ENCODE measurements at regions not wholly inside any gene's neighbourhood (a gene's known extent, or its start where the extent isn't known, plus 50 kb on each side); places are given as distances from the start of the nearest gene placed in this dataset.

GRCh38 chr1:59100708-59101374 lies 196.1 kb upstream of the FGGY start:
- peak; percentile 33 for DNase-seq

DNA sequence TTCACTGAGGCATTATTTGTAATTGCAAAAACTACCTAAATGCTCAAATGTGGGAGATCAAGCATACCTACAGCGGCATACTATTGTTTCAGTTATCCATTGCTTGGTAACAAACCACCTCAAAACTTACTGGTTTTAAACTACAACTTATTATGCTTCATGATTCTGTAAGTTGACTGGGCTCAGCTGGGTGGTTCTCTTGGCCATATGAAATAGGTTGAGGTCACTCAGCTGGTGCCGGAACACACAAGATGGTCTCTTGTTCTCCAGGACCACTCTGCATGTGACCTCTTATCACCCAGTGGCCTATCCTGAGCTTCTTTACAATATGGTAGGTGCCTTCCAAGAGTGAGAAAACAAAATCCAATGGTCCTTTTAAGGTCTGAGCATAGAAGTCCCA lies 195.4 kb upstream of the FGGY start:
- DNase-seq, result no peak

- DNase-seq, result no peak
These were observed 193.4 kb upstream of the FGGY start for GRCh38 chr1:59103457-59103856.

- no peak for DNase-seq
These were observed 192.6 kb upstream of the FGGY start for GRCh38 chr1:59104191-59104760.

- peak; percentile 17 for DNase-seq
These were observed 191.1 kb upstream of the FGGY start for GRCh38 chr1:59105548-59106507.

- DNase-seq, result peak; percentile 98
These were observed 189.4 kb upstream of the FGGY start for GRCh38 chr1:59107516-59107915.

DNA sequence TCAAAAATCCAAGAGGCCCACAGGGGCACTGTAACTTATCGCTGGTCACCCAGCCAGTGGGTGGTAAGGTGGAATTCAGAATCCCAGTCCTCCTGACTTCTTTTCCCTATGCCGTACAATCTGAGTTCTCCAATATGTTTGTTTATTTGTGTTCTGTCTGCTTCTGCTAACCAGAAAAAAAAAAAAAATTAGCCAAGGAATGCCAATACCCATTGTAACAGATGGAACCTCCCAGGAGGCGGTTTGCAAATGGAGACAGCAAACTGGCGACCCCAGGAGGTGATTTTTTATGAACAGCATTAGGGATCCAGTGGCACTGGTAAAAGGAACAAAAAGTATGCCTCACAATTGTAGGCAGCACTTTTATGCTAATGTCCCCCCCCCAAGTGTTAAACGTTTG lies 189.0 kb upstream of the FGGY start:
- DNase-seq, result peak; percentile 98

DNA sequence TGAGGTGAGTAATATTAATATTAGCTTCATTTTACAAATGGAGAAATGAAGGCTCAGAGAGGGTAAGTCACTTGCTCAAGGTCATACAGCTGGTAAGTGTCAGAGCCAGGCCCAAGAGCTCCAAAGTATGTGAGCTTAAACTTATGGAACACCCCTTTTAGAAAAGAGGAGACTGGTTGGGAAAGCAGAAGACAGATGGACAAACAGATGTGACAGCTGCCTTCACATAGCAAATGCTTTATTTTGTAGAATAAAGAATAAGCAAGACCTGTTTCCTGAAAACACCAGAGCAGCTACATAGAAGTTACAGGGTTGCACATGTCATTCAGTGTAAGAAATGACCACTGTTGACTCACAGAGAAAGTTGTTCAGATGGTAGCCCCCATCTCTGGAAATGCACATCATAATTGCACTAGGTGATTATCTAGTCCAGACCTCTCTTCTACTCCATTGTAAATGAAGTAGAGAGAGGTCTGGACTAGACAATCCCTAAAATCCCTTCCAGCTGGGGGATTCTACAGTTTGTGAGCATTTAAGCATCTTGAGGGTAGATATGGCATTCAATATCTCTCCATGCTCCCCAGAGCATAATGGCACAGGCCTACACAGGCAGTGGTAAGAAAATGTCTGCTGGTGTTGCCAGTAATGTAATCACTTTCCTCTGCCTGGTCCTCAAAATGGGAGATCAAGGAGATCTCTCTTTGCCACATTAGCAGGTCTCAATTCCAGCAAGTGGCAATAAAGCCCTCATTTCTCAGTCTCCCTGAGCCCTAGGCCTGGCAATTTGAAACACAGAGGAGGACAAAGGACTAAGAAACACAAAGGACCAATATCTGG lies 188.2 kb upstream of the FGGY start:
- DNase-seq, result peak; percentile 61

GRCh38 chr1:59110271-59110670 lies 186.6 kb upstream of the FGGY start:
- no peak for DNase-seq

DNA sequence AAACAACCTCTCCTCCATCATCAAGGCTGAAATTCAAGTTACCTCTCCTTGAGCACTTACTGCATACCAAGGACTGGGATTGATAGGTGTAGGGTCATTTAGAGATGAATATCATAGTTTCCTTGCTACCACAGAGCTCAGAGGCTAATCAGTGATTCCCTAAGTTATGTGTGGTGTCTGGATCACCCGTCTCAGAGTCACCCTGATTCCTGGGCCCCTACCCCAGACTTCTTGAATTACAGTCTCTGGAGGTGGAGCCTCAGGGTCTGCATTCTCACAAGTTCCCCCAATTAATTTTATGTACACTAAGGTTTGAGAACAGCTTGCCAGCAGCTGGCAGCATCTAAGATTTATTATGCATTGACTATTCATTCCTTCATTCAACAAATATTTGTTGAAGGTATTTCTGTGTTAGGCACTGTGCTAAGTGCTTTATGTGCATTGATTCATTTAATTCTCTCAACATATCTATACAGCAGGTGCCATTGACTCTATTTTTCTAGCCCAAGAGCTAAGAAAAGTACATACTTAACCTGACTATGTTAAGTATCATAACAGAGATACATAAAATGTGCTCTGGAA lies 182.9 kb upstream of the FGGY start:
- peak; percentile 19 for DNase-seq

GRCh38 chr1:59115865-59116264 lies 181.0 kb upstream of the FGGY start:
- DNase-seq, result peak; percentile 39

DNA sequence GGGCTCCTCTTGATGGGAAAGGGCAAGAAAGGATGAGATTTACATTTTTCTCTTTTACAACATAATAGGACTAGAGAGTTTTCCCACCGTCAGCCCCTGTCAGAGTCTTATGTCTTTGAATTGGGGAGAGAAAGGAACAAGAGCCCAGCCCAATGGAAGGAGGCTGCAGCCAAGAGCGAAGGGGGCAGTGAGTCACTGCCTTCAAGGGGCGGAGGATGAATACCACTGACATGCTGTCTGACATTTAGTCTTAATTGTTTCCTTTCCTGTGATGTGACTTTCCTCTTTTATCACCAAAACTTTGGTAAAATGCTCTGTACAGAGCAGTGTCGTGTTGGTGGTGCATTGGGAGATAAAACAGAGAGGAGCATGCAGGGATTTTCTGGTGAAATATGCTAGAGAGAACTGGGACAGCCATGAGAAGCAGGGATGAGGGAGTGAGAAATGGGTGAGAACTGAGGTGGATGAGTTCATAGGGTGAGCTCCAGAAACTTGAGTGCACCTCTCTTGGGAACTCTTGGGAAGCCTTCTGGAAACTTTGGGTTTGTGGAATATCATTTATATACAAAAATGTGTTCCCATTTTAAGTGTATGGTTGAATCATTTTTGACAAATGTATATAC lies 179.9 kb upstream of the FGGY start:
- DNase-seq, result no peak

DNA sequence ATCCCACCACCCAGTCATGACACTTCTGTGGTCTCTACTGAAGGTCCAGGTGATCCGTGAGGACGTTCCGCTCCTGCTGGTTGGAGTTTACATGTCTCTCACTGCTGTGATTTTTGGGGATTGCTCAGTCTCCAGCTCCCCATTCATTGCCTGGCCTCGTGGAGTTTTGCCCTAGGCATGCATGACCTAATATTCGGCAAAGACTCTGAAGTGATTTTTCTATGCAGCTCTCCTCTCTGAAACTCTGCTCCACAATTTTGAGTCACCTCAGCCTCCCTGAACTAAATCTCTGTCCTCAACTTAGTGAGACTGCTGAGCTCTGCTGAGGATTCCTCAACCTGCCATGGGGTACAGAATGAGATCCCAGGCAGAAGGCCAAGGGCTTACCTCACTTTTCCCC lies 174.4 kb upstream of the FGGY start:
- DNase-seq, result no peak

- DNase-seq, result no peak
These were observed 173.7 kb upstream of the FGGY start for GRCh38 chr1:59123081-59123681.

GRCh38 chr1:59124166-59124565 lies 172.7 kb upstream of the FGGY start:
- no peak for DNase-seq

DNA sequence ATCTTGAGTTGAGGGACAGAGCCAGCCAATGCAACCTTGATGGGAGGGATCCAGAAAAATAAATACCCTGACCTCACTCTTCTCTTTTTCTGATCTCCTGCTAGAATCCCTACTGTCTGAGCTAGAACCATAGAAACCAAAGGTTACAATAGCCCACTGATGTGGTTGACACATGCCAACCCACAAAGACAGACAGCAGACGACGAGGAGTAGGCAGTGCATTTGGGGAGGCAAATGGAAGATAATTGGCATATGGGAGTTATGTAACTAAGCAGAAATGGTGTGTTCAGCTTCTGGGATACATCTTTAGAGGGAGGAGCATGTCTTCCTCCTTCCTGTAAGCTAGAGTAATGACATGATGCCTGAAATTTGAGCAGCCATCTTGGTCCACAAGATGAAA lies 171.7 kb upstream of the FGGY start:
- DNase-seq, result no peak

DNA sequence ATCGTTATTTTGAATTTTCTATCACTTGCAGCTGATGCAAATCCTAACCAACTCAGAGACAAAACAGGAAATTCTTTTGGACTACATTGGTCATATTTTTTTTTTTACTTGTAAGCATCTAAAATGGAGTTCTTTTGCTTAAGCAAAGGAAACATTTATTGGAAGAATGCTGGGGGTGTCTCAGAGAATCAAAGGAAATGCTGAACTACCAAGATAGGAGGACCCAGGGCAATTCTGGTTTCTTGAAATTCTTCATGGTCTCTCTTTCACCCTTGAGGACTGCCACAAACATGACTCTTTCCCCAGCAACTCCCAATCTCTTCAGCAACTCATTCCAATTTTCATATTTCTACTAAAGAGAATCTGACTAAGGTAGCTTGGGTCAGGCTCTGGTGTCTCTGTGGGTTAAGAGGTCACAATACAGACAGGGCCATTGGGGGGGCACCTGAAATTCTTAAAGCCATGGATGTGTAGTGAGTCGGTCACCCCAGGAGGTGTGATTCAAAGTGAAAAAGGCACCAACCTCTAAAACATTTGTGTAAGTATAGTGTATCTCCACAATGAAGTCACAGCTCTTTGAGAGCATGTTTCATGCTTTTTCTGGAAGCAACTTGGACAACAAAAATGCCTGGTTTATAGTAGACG lies 171.1 kb upstream of the FGGY start:
- DNase-seq, result no peak

DNA sequence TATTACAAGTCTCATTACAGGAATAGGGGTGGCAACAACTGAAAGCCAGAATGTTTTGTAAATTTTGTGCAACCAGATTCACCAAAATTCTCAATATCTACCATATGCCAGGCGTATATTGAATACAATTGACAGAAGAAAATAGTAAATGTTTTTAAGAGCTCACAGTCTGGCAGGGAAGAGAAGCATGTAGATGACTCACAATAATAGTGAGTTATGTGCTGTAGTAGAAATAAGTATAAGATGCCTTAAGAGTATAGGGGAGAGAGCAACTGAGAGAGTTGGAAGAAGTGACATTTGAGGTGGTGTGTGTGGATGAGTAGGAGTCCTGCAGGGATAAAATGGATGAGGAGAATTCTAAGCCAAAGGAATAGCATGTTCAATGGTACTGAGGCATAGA lies 170.5 kb upstream of the FGGY start:
- DNase-seq, result no peak

DNA sequence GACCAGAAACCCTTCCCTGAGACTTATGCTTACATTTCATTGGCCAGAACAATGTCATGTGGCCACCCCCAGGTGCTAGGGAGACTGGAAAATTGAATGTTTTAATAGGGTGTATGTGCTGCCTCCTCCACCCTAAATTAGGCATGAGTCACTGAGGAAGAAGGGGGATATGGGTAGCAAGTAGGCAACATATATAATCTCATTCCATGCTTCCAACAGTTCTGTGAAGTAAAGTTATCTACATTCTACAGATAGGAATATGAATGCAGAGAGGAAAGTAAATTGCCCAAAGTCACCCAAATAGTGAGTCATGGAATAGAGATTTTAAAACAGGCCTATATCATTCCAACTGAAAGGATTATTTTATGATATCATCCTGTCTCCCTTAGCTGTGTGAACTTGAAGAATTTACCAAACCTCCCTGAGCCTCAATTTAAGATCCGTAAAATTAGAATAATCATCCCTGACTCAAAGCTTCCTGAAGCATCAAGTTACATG lies 168.6 kb upstream of the FGGY start:
- DNase-seq, result no peak

- no peak for DNase-seq
These were observed 168.1 kb upstream of the FGGY start for GRCh38 chr1:59128784-59129227.

DNA sequence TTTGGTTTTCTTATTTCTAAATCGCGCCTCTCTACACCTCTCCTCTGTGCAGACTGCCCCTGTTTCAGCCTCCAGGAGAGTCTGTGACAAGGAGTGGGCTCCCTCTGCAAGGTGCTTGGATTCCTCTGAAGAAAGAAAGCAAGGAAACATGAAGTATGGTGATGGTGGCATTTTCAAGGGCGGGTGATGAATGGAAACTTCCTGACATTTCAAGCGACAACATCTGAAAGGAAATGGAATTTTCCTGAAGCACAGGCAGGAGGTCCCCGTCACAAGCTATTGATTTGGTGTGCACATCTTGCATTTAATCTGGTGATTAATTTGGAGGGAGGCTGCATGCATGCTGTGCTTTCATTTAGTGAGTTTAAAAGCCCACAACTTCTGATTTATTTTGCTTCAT lies 164.6 kb upstream of the FGGY start:
- no peak for DNase-seq

Measured in NCI-H2171 treated with DMSO at 0.1 percent for 48 hours (cell line).